Activated CD8-positive, alpha-beta T cell treated with anti-CD3 and anti-CD28 coated beads for 36 hours (primary cell): ENCODE measurements at regions not wholly inside any gene's neighbourhood (a gene's known extent, or its start where the extent isn't known, plus 50 kb on each side); places are given as distances from the start of the nearest gene placed in this dataset.

Experiments used
- ATAC-seq: fragments of 200-7000 bp; cut with Tn5 transposase; one replicate; pipeline ENCODE4 v1.10.0; 2021; ENCODE audit warnings: mild to moderate bottlenecking, moderate library complexity
- CTCF ChIA-PET: fragments of 350-600 bp; sonication (Branson Sonifier 250); formaldehyde crosslinking; loops from one replicate; lab custom pipeline; 2021; ENCODE audit warnings: antibody characterized with exemption; lab: Charles Lee
- POLR2A ChIA-PET: fragments of 350-600 bp; sonication (Branson Sonifier 250); formaldehyde crosslinking; loops from one replicate; lab custom pipeline; 2021; ENCODE audit warnings: antibody characterized with exemption; lab: Charles Lee
- DNase-seq: peaks from one replicate; pipeline ENCODE4 v3.0.0-alpha.2; 2020
- H3K27ac Mint-ChIP-seq: one replicate; pipeline ENCODE4 v1.8.0; 2021; ENCODE audit warnings: mild to moderate bottlenecking, mixed read lengths
- H3K27me3 Mint-ChIP-seq: one replicate; pipeline ENCODE4 v1.8.0; 2021; ENCODE audit warnings: mixed read lengths
- H3K36me3 Mint-ChIP-seq: one replicate; pipeline ENCODE4 v1.8.0; 2021; ENCODE audit warnings: low read depth, mixed read lengths
- H3K4me1 Mint-ChIP-seq: one replicate; pipeline ENCODE4 v1.8.0; 2021; ENCODE audit warnings: low read depth, mixed read lengths
- H3K4me3 Mint-ChIP-seq: one replicate; pipeline ENCODE4 v1.8.0; 2021; ENCODE audit warnings: mild to moderate bottlenecking, moderate library complexity, mixed read lengths
- H3K9me3 Mint-ChIP-seq: one replicate; pipeline ENCODE4 v1.8.0; 2021; ENCODE audit warnings: mixed read lengths
- CTCF ChIP-seq: fragments of 200-600 bp; IDR thresholded peaks from one replicate; pipeline ENCODE4 v1.8.0; 2022; ENCODE audit warnings: antibody characterized with exemption, mild to moderate bottlenecking
- intact Hi-C: fragments of 100-400 bp; cut with micrococcal nuclease; formaldehyde crosslinking; loops from one replicate; pipeline ENCODE4 v1.10.0; 2022

DNA sequence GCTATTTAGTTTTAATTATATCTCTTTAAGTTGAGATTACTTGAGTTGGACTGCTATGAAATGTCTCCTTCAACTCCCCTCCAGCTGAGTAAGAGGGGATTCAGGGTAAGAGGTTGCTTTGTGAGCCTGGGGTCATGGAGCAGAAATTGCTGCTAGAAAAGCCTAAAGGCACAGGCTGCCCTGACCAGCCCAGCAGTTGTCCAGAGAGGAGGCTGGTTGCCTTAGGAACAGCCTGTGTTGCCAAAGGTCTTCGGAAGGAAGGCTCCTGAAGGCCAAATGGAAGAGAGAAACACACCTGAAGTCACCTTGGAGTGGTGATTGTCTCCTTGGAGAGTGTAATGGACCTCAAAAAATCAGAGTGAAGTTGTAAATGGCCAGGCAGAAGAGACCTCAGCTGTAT lies 235.5 kb upstream of the PDE3A start:
- Mint-ChIP-seq H3K27me3 (no peaks in the 10 kb centered on the region), H3K9me3 (no peaks in the 10 kb centered on the region), H3K27ac (no peak overlapping the region), H3K36me3 (no peaks in the 10 kb centered on the region), H3K4me3 (no peak overlapping the region), H3K4me1 (no peaks in the 10 kb centered on the region)
- ChIA-PET POLR2A (no interaction called here), CTCF (no interaction called here)
- DNase-seq = no peak
- TF ChIP-seq CTCF = no peak
- no peak for ATAC-seq
- intact Hi-C loops = no loop called here

- no peaks in the 10 kb centered on the region for H3K36me3 Mint-ChIP-seq
- no peaks in the 10 kb centered on the region for H3K27me3 Mint-ChIP-seq
- POLR2A ChIA-PET = no interaction called here
- TF ChIP-seq CTCF = no peak
- H3K27ac Mint-ChIP-seq = no peak overlapping the region
- ATAC-seq = no peak
- H3K4me3 Mint-ChIP-seq = no peak overlapping the region
- intact Hi-C loops = no loop called here
- CTCF ChIA-PET = no interaction called here
- H3K9me3 Mint-ChIP-seq = no peaks in the 10 kb centered on the region
- no peaks in the 10 kb centered on the region for H3K4me1 Mint-ChIP-seq
- DNase-seq = no peak
Observed at GRCh38 chr12:20134652-20135051, 233.7 kb upstream of the PDE3A start.

GRCh38 chr12:20140751-20141150 lies 227.6 kb upstream of the PDE3A start:
- Mint-ChIP-seq H3K36me3 (no peaks in the 10 kb centered on the region), H3K27ac (no peak overlapping the region), H3K9me3 (no peaks in the 10 kb centered on the region), H3K4me1 (no peaks in the 10 kb centered on the region), H3K27me3 (no peaks in the 10 kb centered on the region), H3K4me3 (no peak overlapping the region)
- no peak for DNase-seq
- CTCF ChIA-PET = no interaction called here
- no peak for TF ChIP-seq CTCF
- no peak for ATAC-seq
- POLR2A ChIA-PET = no interaction called here
- intact Hi-C loops = no loop called here

DNA sequence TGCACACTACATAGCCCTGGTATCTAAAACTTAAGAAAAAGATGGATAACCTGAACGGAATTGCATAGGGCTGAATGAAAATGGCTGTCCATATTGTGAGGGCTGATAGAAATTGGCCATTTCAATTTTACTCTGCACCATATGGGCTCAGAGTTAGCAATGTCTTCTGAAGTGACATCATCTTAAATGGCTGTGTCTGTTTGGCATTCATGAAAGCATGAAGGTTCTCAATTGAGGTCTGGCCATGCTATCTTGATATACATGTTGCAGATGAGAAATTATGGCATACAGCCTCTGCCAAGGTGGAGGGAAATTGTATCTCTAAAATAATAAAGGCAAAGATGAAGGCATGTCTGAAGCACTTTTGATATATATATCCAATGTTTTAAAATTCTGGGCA lies 226.0 kb upstream of the PDE3A start:
- POLR2A ChIA-PET = no interaction called here
- no peak overlapping the region for H3K4me3 Mint-ChIP-seq
- intact Hi-C loops = no loop called here
- H3K4me1 Mint-ChIP-seq = no peaks in the 10 kb centered on the region
- H3K27ac Mint-ChIP-seq = no peak overlapping the region
- no peaks in the 10 kb centered on the region for H3K36me3 Mint-ChIP-seq
- no peak for TF ChIP-seq CTCF
- no peaks in the 10 kb centered on the region for H3K27me3 Mint-ChIP-seq
- ATAC-seq (no peak), DNase-seq (no peak)
- no peaks in the 10 kb centered on the region for H3K9me3 Mint-ChIP-seq
- CTCF ChIA-PET = no interaction called here

DNA sequence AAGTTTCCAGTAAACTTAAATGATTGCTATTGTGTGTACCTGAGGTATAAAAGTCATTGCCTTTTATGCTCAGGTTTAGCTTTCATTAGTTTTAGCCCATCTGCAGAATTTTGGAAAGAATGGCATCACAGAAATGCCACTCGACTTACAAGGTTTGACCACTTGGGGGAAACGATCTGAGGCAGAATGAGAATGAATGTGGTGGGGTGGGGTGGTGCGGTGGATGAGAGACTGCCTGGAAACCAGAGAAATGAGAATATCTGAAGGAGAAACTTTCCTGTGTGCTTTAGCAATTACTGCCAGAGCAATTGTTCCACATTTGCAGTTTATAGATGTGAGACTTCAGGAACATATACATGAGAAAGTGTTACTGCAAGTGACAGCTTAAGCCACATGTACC lies 225.4 kb upstream of the PDE3A start:
- H3K27me3 Mint-ChIP-seq = no peaks in the 10 kb centered on the region
- intact Hi-C loops = no loop called here
- no peaks in the 10 kb centered on the region for H3K9me3 Mint-ChIP-seq
- no peaks in the 10 kb centered on the region for H3K36me3 Mint-ChIP-seq
- no peak overlapping the region for H3K4me3 Mint-ChIP-seq
- no peak for ATAC-seq
- no peaks in the 10 kb centered on the region for H3K4me1 Mint-ChIP-seq
- H3K27ac Mint-ChIP-seq = no peak overlapping the region
- POLR2A ChIA-PET = no interaction called here
- DNase-seq = no peak
- TF ChIP-seq CTCF = no peak
- CTCF ChIA-PET = no interaction called here
